ENCODE measurements at regions not wholly inside any gene's neighbourhood (a gene's known extent, or its start where the extent isn't known, plus 50 kb on each side); places are given as distances from the start of the nearest gene placed in this dataset.

- Histone ChIP-seq H3F3A (replicated peaks; ENCODE audit: insufficient read depth) (no peaks in the 10 kb centered on the region), H3K9ac (no peak overlapping the region), H3K9me3 (no peaks in the 10 kb centered on the region), H3K9me2 (no peaks in the 10 kb centered on the region), H3K79me2 (ENCODE audit: insufficient read depth) (no peaks in the 10 kb centered on the region), H4K20me1 (ENCODE audit: insufficient read depth) (no peaks in the 10 kb centered on the region), H3K4me1 (ENCODE audit: control insufficient read depth in 1 of 2, insufficient read depth in 2 of 2, low read depth in 1 of 2, low read length in 1 of 2) (no peaks in the 10 kb centered on the region), H3K4me3 (ENCODE audit: low read depth in 2 of 2, low read length in 1 of 2) (no peak overlapping the region), H3K36me3 (replicated peaks in 1 of 2; ENCODE audit: control insufficient read depth in 1 of 2, insufficient read depth in 2 of 2, low read length in 1 of 2) (no peaks in the 10 kb centered on the region), H2AFZ (ENCODE audit: low read depth) (no peak overlapping the region), H3K27me3 (ENCODE audit: insufficient read depth) (no peaks in the 10 kb centered on the region; the same call in 1 of the 2 replicates), H3K4me2 (no peak overlapping the region), H3K27ac (ENCODE audit: low read depth in 2 of 2, low read length in 1 of 2) (no peak overlapping the region)
- CTCF ChIA-PET, result no interaction called here
- 0% methylated on average over 1 of the region's 1 CpG for WGBS (ENCODE audit: low lambda C conversion rate)
- no peak for TF ChIP-seq RAD21 (IDR thresholded peaks at IDR 0.05; ENCODE audit: low read length)
- TF ChIP-seq EZH2phosphoT487 (IDR thresholded peaks at IDR 0.05; ENCODE audit: borderline replicate concordance, low read depth), result no peak
- no peak for TF ChIP-seq MEF2A (IDR thresholded peaks at IDR 0.05; ENCODE audit: borderline replicate concordance, low read depth)
- no peak for TF ChIP-seq IRF3 (IDR thresholded peaks at IDR 0.05; ENCODE audit: low read depth, low read length)
- no peak for TF ChIP-seq RCOR1 (IDR thresholded peaks at IDR 0.05; ENCODE audit: low read length)
- no peak for TF ChIP-seq MXI1 (IDR thresholded peaks at IDR 0.05; ENCODE audit: low read depth, low read length)
- no peak for TF ChIP-seq NFIC (IDR thresholded peaks at IDR 0.05; ENCODE audit: borderline replicate concordance)
- TF ChIP-seq FOXM1 (IDR thresholded peaks at IDR 0.05; ENCODE audit: low read depth), result no peak
- TF ChIP-seq EP300 (IDR thresholded peaks at IDR 0.05; ENCODE audit: borderline replicate concordance in 1 of 2, low read depth in 1 of 2, low read length in 1 of 2), result no peak
- no peak for TF ChIP-seq CTCF (IDR thresholded peaks at IDR 0.05)
- no peak for TF ChIP-seq USF1 (IDR thresholded peaks at IDR 0.05; ENCODE audit: borderline replicate concordance, low read depth)
- TF ChIP-seq RFX5 (IDR thresholded peaks at IDR 0.05; ENCODE audit: low read length), result no peak
- no peak for TF ChIP-seq SIN3A (IDR thresholded peaks at IDR 0.05; ENCODE audit: borderline replicate concordance, low read depth, low read length)
- TF ChIP-seq CHD2 (IDR thresholded peaks at IDR 0.05; ENCODE audit: low read length, partially characterized antibody), result no peak
- no peak for TF ChIP-seq NRF1 (IDR thresholded peaks at IDR 0.05; ENCODE audit: low read depth, low read length)
- no peak for TF ChIP-seq TEAD4 (IDR thresholded peaks at IDR 0.05; ENCODE audit: borderline replicate concordance, insufficient read depth)
- DNase-seq, result no peak
- POLR2A ChIA-PET, result no interaction called here
Measured at GRCh38 chr18:1778496-1779178, 792.7 kb downstream of the METTL4 start.

All from SK-N-SH (cell line).